Peyer's patch (tissue), 4 donors: ENCODE measurements at regions not wholly inside any gene's neighbourhood (a gene's known extent, or its start where the extent isn't known, plus 50 kb on each side); places are given as distances from the start of the nearest gene placed in this dataset.
A peak's percentile ranks its signal among the peaks of the same experiment; 100 is the strongest.

Experiments used
- DNase-seq, 3 donors: peaks; one replicate each; pipeline ENCODE4 v3.0.0-alpha.2; 2017 to 2019
- H3K27ac ChIP-seq, 4 donors: fragments of 200-600 bp; sonication (generic); one replicate each; pipeline ENCODE4 v1.5.1; 2016 to 2019
- H3K27me3 ChIP-seq, 2 donors: fragments of 200-600 bp; sonication (generic); one replicate each; pipeline ENCODE4 v1.5.1; 2019
- H3K36me3 ChIP-seq, 3 donors: fragments of 200-600 bp; sonication (generic); one replicate each; pipeline ENCODE4 v1.5.1; 2016 to 2019
- H3K4me1 ChIP-seq, 4 donors: fragments of 200-600 bp; sonication (generic); one replicate each; pipeline ENCODE4 v1.5.1; 2016 to 2019
- H3K4me3 ChIP-seq, 4 donors: fragments of 200-600 bp; sonication (generic); 1 replicate in 3 of 4; 2 replicates in 1 of 4; pipeline ENCODE4 v1.5.1; 2016 to 2019; ENCODE audit warnings: mild to moderate bottlenecking in 1 of 4
- H3K9me3 ChIP-seq, 4 donors: fragments of 200-600 bp; sonication (generic); one replicate each; pipeline ENCODE4 v1.5.1; 2016 to 2019; ENCODE audit warnings: mild to moderate bottlenecking in 1 of 4
- CTCF ChIP-seq, 6 experiments: fragments of 450-650 bp in 4 of 6; fragments of 200-600 bp in 2 of 6; sonication (generic) in 1 of 6; IDR thresholded peaks; one replicate each; pipeline ENCODE4 v1.5.1; 2017 to 2019; ENCODE audit warnings: antibody characterized with exemption in 6 of 6, mild to moderate bottlenecking in 3 of 6, moderate library complexity in 1 of 6
- POLR2A ChIP-seq, 2 donors: fragments of 450-650 bp; IDR thresholded peaks; one replicate each; pipeline ENCODE4 v1.5.1; 2017; ENCODE audit warnings: antibody characterized with exemption in 2 of 2, mild to moderate bottlenecking in 2 of 2, moderate library complexity in 2 of 2

- Histone ChIP-seq H3K36me3 (no peaks in the 10 kb centered on the region), H3K4me1 (no peaks in the 10 kb centered on the region), H3K27me3 (no peaks in the 10 kb centered on the region), H3K27ac (no peak overlapping the region), H3K9me3 (no peaks in the 10 kb centered on the region), H3K4me3 (no peak overlapping the region)
- no peak for DNase-seq
- TF ChIP-seq POLR2A (IDR thresholded peaks at IDR 0.05) (no peak), CTCF (IDR thresholded peaks at IDR 0.05) (no peak)
Observed at GRCh38 chr6:2531426-2532215, 219.1 kb downstream of the MYLK4 start.

GRCh38 chr6:2529211-2529719 is 221.5 kb downstream of the MYLK4 start:
- H3K27me3 ChIP-seq, result no peaks in the 10 kb centered on the region
- H3K27ac ChIP-seq, result no peak overlapping the region
- no peak overlapping the region for H3K4me3 ChIP-seq
- H3K4me1 ChIP-seq, result no peaks in the 10 kb centered on the region
- H3K36me3 ChIP-seq, result no peaks in the 10 kb centered on the region
- TF ChIP-seq POLR2A (IDR thresholded peaks at IDR 0.05), result no peak
- TF ChIP-seq CTCF (IDR thresholded peaks at IDR 0.05), result no peak
- peaks cover 0 to 4% (median 1%) of the 10 kb centered on the region in 4 donors for H3K9me3 ChIP-seq
- no peak for DNase-seq

GRCh38 chr6:2528156-2528555 is 222.6 kb downstream of the MYLK4 start:
- H3K27ac ChIP-seq, result no peak overlapping the region
- H3K27me3 ChIP-seq, result no peaks in the 10 kb centered on the region
- H3K9me3 ChIP-seq, result peaks cover 0 to 4% (median 2%) of the 10 kb centered on the region in 4 donors
- no peak for DNase-seq
- H3K4me1 ChIP-seq, result no peaks in the 10 kb centered on the region
- no peaks in the 10 kb centered on the region for H3K36me3 ChIP-seq
- TF ChIP-seq CTCF (IDR thresholded peaks at IDR 0.05) (no peak), POLR2A (IDR thresholded peaks at IDR 0.05) (no peak)
- H3K4me3 ChIP-seq, result no peak overlapping the region

GRCh38 chr6:2526766-2527165 is 224.0 kb downstream of the MYLK4 start:
- peaks cover 0 to 4% (median 2%) of the 10 kb centered on the region in 4 donors for H3K9me3 ChIP-seq
- no peak overlapping the region for H3K4me3 ChIP-seq
- no peaks in the 10 kb centered on the region for H3K27me3 ChIP-seq
- TF ChIP-seq CTCF (IDR thresholded peaks at IDR 0.05) (no peak), POLR2A (IDR thresholded peaks at IDR 0.05) (no peak)
- no peak overlapping the region for H3K27ac ChIP-seq
- no peaks in the 10 kb centered on the region for H3K36me3 ChIP-seq
- H3K4me1 ChIP-seq, result no peaks in the 10 kb centered on the region
- DNase-seq, result no peak

- TF ChIP-seq POLR2A (IDR thresholded peaks at IDR 0.05) (no peak), CTCF (IDR thresholded peaks at IDR 0.05) (peak in 2 of 6 experiments; percentile 26 to 32)
- Histone ChIP-seq H3K4me1 (no peaks in the 10 kb centered on the region), H3K36me3 (no peaks in the 10 kb centered on the region), H3K27me3 (no peaks in the 10 kb centered on the region), H3K27ac (no peak overlapping the region), H3K4me3 (no peak overlapping the region), H3K9me3 (peaks cover 0 to 17% (median 4%) of the 10 kb centered on the region in 4 donors)
- no peak for DNase-seq
Observed at GRCh38 chr6:2524090-2524489, 226.6 kb downstream of the MYLK4 start.
